SHP77 treated with DMSO at 0.1 percent for 48 hours (cell line): ENCODE measurements at regions not wholly inside any gene's neighbourhood (a gene's known extent, or its start where the extent isn't known, plus 50 kb on each side); places are given as distances from the start of the nearest gene placed in this dataset.
"Not testable (repeated sequence)": the region's sequence is repeated elsewhere in the genome, so short reads cannot be mapped to it uniquely, and the experiment has no call there.

Source experiments
- DNase-seq: peaks from one replicate; lab custom pipeline; 2025; lab: John Stamatoyannopoulos, UW

DNA sequence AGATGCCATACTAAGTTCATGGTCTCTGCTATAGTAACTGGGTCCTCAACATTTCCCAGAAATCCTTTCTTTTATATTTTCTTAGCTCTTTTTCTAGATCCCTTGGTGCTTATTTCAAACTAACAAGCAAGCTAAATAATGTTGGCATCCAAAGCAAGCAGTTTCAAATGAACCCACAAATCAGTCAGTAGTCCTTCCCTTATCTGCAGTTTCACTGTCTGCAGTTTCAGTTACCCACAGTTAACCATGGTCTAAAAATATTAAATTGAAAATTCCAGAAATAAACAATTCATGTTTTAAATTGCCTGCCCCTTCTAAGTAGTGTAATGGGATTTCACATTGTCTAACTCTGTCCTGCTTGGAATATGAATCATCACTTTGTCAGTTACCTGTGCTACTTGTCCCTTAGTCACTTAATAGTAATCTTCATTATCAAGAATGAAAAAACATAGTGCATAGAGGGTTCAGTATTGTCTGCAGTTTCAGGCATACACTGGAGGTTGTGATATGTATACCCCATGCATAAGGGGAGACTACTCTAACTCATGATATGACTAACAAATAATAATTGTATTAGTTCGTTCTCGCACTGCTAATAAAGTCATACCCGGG lies 633.7 kb downstream of the MECOM start:
- DNase-seq = no peak

DNA sequence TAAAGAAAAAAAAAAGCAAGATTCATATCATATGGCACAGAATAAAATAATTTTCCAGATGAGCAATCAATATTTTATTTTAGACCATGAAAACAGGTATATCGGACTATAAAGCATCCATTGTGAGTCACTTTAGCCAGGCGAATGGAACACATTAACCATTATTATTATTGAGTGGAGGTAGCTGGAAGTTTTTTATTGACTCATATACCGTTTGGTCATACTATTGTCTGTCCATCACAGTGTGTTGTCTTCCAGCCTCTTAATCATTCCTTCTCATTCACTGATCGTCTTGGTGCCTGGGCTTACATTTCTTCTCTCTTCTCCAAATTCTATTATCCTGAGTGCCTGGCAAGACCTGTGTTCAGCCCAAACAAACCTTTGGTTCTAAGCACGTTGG lies 634.8 kb downstream of the MECOM start:
- DNase-seq = no peak

- no peak for DNase-seq
These were observed 636.8 kb downstream of the MECOM start for GRCh38 chr3:169026543-169027182.

DNA sequence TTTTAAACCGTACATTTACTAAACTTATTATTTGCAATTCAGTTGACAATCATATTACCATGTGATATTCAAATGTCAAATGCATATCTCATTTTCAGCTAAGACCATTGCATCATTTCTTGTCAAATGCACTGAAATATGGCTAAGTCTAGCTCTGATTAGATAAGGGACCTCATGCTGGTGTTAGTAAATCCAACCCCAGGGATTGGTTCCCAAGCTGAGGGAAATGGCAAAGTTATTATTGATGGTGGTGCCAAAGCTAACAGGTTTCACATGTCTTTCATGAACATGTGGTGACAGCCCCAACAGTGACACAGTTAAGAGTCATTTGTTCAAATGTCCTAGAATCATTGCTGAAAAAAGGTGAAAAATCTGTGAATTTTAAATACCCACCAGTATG lies 641.1 kb downstream of the MECOM start:
- DNase-seq = no peak

- DNase-seq = no peak
These were observed 643.1 kb downstream of the MECOM start for GRCh38 chr3:169020371-169020770.

- no peak for DNase-seq
These were observed 654.1 kb downstream of the MECOM start for GRCh38 chr3:169009453-169009852.

DNA sequence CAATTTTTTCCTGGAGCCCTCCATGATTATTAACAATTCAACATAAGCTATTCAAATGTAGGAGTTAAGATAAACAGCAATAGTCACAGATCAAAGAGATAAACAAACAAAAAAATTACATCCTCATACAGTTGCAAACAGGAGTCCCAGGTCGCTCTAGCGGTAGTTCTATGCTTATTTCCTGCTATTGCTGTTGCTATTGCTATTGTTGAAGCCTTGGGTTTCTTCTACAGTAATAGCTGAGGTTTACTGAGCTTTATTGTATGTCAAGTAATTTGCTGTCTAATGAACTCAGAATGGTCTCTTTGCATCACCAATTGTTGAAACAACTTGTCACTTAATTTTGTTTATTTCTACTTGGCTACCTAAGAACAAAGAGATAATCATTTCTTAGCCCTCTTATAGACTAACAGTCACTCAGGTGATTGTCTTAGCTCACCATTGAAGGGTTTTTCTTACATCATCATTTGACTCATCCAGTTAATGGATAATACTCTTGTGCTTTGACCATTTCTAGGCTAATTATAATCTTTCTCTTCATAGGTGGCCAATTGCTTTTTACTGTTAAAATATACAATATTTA lies 654.6 kb downstream of the MECOM start:
- DNase-seq = no peak

- no peak for DNase-seq
These were observed 656.4 kb downstream of the MECOM start for GRCh38 chr3:169007145-169007544.

- DNase-seq = not testable (repeated sequence)
These were observed 657.1 kb downstream of the MECOM start for GRCh38 chr3:169006398-169006797.

- no peak for DNase-seq
These were observed 660.8 kb downstream of the MECOM start for GRCh38 chr3:169002689-169003088.

GRCh38 chr3:168998792-168999191 lies 664.7 kb downstream of the MECOM start:
- DNase-seq = no peak

DNA sequence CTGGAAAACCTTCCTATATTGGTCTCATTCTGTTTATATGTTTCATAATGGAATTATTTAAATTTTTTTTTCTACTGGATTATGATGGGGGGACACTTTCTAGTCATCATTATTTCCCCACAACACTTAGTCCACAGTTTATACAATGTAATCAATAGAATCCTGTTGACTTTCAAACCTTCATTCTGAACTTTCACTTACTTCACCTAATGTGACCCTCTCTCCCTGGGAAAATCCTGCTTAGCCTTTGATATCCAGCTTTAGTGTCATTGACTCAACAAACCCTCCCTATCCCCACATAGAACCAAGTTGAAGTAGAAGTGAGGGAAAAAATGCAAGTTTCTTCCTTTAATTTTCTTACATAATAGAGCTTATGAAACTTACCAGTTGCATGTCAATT lies 666.0 kb downstream of the MECOM start:
- no peak for DNase-seq

GRCh38 chr3:168996622-168997021 lies 666.9 kb downstream of the MECOM start:
- DNase-seq = no peak

DNA sequence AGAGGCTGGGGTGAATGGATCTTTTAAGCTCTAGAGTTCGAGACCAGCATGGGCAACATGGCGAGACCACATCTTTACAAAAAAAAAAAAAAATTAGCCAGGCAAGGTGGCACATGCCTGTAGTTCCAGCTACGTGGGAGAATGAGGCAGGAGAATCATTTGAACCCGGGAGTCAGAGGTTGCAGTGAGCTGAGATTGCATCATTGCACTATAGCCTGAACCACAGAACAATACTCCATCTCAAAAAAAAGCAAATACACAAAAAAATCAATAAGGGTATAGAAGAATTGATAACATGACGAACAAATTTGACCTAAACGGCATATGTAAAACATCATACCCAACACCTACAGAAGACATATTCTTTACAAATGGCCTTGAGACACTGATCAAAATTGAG lies 668.4 kb downstream of the MECOM start:
- DNase-seq = no peak

DNA sequence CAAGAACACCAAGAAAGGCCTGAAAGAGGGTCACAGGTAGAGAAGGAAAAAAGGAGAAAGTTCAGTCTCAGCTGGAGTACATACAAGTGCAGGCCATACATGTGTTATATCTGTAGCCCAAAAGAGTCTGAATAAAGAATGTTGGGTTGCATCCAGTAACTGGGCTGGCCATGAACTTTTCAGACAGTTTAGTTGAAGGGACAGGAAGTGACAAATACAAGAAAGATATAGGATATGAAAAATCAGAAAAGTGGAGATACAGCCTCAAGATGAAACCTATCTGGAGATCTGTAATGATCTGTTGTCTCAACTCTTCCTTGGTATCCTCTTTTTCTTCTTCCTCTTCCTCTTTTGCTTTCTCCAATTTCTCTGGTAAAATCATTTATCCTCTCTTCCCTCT lies 671.7 kb downstream of the MECOM start:
- DNase-seq = no peak

DNA sequence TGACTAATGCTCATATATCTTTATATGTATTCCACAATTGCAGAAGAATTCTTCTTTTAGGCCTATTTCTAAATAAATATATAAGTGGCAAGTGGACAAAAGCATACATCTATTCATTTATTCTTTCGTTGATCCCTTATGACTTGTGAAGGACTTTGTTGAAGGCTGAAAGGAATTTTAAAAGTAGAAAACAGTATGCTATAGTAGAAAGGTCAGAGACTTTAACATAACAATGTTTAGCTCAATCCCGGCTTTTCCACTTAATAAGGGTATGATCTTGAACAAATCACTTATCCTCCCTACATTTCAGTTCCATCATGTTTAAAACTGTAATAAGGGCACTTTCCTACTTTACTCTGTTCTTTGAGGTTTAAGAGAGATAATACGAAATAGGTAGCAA lies 672.9 kb downstream of the MECOM start:
- DNase-seq = no peak

DNA sequence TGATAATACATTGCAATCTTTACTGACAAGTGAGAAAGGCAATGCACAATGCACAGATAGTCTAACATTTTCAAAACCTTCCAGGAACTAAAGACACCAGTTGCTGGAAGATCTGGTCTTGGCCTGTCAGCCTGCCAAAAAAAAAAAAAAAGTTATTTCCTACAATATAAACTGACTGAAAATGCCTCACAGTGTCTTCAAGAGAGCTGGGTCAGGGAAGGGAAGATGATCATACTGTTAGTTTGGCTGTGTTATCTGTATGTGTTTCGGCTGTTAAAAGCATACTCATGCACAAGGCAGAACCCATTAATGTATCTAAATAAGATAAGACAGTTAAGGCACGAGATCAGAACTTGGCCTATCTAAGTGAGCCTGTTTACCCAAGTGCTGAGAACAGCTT lies 673.4 kb downstream of the MECOM start:
- no peak for DNase-seq

DNA sequence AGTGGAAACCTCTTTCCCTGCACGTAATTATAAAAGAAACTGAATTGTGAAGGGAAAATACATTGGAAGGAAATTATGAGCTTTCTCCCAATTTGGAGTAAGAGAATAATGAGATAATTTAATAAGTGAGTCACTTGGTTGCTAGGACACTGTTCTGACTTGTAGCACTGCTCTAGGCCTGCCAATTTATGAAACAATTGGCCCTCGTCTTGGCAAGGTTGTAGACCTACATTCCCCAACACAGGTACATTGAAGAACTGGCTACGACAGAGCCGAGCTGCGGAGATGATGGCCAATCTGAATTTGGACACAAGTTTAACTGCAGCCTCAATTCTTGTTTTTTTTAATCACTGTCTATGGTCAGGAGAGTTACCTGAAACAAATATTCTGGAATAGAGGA lies 674.1 kb downstream of the MECOM start:
- no peak for DNase-seq

DNA sequence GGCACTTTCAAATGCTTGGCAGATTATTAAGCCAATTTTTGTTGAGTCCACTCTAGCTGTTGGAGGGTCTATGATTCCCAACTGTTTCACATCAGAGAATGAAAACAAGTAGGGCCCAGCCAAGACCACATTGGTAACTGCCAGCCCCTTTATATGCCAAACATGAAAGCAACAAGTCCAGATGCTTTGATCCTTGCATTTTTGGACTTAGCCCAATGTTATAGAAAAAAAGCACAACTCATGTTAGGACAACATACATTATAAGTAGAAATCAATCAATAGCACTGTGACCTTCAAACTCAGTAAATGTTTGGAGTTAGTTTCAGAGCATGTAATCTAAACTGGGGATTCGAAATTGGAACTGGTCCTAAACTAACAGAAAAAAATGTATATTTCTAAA lies 674.7 kb downstream of the MECOM start:
- no peak for DNase-seq

DNA sequence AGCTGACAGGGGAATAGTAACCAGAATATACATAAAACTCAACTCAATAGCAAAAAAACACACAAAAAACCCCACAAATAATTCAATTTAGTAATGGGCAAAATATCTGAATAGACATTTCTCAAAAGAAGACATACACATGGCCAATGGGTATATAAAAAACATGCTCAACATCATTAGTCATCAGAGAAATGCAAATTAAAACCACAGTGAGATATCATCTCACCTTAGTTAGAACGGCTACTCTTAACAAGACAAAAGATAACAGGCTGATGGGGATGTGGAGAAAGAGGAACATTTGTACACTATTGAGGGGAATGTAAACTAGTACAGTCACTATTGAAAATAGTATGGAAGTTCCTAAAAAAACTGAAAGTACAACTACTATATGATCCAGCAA lies 678.6 kb downstream of the MECOM start:
- DNase-seq = no peak

DNA sequence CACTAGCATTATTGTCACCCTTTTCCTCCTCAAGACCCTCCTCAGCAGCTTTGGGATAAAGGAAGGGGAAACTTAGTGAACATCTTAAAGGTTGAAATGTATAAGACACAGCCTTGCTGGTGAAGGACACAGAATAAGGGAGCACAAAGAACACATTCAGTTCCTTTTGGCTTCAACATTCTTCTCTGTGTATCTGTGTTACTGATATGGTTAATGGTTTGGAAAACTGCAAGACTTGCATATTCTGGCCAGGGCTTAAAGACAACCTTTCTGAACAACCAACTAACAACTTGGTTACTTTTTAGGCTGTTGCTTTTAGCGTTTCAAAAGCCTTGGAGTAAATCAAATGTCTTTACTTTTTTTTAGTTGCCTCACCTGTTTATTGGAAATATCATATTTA lies 680.5 kb downstream of the MECOM start:
- no peak for DNase-seq

- DNase-seq = no peak
These were observed 682.1 kb downstream of the MECOM start for GRCh38 chr3:168981396-168981795.

DNA sequence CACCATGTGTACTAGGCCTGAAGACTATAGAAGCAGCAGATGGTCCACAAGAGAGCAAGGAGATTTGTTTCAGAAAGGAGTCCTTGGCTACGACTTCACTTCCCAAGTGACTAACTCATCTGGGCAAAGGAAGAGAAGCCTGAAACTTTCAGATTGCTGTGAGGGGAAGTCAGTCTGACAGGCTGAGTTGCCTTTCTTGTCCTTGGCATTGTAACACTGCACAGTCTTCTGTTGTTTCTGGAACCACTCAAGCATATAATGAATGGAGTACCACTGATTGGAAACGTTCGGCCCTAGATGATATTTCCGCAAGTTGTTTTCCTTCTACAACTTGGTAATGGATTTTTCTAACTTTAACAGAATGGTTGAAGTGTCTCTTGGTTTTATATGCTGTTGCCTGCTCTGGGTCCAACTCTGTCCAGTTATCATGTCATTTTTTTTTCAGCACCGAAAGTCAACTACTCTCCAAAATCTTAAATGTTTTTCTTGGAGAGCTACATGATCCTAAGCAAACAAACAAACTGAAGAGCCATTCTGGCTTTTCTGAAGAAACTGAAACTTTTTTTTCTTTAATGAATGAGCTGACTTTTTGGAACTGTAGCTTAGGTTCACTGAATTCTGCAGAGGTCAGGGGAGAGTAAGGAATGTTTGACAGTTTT lies 685.7 kb downstream of the MECOM start:
- DNase-seq = no peak
